Muscle of back (tissue), 3 donors: ENCODE measurements at regions not wholly inside any gene's neighbourhood (a gene's known extent, or its start where the extent isn't known, plus 50 kb on each side); places are given as distances from the start of the nearest gene placed in this dataset.
A peak's percentile ranks its signal among the peaks of the same experiment; 100 is the strongest.

Experiments
- DNase-seq, 3 donors: peaks; one replicate each; pipeline versions ENCODE4 v3.0.0 to v3.0.0-alpha.2; 2013

DNA sequence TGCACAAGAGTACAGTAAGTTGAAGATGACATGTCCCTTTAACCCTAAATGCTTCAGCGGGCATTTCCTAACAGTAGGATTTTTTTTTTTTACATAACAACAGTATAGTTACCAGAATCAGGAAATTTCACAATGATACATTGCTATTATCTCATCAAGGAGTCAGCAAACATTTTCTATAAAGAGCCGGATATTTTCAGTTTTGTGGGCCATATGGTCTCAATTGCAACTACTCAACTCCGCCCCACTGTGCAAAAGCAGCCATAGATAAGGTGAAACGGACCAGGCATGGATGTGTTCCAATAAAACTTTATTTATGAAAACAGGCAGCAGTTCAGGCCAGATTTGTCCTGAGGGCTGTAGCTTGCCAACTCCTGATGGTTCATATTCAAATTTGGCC lies 130.6 kb downstream of the SMAD6 start:
- peak in 1 of 3 donors; percentile 42 for DNase-seq

DNA sequence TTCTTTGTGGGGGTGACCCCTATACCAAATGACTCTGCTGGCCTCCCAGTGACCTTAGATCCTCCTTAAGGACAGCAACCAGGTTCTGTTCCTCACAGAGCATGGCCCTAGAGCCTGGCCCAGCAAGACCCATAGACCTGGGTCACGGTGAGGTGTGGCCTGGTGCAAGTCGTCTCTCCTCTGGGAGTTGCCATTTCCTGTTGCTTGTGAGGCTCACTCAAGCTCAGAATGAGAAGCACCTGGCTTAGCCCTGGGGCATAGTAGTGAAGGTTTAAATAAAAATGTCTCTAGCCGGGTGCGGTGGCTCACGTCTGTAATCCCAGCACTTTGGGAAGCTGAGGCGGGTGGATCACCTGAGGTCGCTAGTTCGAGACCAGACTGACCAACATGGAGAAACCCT lies 131.3 kb downstream of the SMAD6 start:
- DNase-seq, result no peak

DNA sequence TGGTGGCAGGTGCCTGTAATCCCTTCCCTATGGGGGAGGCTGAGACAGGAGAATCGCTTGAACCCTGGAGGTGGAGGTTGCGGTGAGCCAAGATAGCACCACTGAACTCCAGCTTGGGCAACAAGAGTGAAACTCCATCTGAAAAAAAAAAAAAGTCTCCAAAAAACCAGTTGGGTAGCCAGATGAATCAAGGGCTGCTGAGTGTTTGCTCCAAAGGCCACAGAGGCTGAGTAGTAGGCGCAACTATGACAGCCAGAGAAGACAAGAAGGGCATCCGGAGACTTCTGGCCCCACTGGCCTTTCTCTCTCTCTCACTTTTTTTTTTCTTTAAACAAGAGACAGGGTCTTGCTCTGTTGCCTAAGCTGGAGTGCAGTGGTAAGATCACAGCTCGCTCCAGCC lies 131.8 kb downstream of the SMAD6 start:
- DNase-seq, result no peak

DNA sequence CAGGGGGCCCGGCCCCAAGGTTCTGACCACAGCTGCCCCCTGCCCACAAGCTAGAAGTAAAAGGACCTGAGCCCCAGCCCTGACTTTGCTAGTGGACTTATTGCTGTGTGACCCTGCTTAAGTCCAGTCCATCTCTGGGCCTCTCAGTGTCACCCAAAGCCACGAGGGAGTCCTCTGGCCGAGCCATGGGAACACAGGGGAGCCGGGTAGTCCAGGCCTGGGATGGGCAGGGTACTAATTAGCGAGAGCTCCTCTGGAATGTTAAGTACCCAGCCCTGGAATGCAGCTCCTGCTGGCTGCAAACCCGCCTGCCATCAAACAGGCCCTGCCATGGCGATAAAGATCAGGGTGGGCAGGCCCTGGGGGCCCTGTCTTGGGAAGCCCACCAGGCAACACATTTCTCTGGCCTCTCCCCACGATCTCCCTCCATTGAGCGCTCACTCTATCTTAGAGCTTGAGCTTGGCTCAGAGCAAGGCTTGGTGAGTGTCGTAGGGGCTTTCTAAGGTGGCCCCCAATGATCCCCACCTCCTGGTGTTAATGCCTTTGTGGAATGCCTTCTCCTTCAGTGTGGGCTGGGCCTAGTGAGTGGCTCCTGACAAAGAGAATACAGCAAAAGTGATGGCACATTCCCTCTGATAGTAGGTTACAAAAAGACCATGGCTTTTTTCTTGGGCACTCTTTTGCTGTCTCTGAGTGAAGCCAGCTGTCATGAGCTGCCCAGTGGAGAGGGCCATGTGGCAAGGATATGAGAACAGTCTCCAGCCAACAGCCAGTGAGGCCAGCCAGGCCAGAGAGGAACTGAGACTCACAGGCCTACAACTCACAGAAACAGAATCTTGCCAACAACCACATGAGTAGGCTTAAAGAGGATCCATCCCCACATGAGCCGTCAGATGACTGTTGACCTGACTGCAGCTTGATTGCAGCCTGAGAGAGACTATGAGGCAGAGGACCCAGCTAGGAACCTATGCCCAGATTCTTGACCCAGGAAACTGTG lies 133.1 kb downstream of the SMAD6 start:
- no peak for DNase-seq

DNA sequence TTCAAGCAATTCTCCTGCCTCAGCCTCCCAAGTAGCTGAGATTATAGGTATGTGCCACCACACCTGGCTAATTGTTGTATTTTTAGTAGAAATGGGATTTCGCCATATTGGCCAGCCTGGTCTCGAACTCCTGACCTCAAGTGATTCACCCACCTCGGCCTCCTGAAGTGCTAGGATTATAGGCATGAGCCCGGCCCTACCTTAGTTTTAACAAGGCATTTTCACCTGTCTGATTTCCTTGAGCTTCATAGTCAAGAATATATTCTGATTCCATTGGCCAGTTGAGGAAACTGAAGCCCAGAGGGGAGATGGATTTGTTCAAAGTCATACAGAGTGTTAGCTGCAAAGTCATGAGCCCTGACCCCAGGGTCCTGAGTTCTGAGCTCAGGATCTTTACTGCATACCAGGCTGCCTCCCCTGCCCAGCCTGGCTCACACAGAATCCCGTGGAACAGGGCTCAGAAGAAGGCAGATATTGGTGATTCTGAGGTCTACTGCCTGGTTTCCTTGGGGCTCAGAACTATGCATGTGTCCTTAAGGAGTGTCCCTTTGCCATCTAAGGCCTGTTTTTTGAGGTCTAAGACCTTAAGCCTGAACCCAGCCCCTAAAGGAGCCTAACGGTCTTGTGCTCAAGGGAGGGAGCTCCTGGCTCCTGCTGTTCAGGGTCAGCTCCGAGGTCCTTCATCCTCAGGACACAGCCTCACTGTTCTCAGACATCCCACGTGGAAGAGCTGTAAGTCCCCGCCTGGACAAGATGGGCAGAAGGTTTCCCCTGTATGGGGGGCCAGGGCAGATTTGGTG lies 134.4 kb downstream of the SMAD6 start:
- no peak for DNase-seq

DNA sequence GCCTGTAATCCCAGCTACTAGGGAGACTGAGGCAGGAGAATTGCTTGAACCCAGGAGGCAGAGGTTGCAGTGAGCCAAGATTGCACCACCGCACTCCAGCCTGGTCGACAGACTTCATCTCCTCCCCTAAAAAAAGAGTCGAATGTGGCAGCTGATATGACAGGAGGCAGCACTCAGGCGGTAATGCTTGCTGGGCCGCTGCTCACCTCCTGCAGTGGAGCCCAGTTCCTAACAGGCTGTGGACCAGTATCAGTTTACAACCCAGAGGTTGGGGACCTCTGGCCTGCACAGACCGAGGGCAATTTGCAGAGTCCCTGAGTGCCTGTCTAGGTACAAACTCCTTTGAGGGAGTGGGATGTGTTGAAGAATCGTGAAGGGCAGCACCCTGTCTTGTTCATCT lies 136.2 kb downstream of the SMAD6 start:
- no peak for DNase-seq

DNA sequence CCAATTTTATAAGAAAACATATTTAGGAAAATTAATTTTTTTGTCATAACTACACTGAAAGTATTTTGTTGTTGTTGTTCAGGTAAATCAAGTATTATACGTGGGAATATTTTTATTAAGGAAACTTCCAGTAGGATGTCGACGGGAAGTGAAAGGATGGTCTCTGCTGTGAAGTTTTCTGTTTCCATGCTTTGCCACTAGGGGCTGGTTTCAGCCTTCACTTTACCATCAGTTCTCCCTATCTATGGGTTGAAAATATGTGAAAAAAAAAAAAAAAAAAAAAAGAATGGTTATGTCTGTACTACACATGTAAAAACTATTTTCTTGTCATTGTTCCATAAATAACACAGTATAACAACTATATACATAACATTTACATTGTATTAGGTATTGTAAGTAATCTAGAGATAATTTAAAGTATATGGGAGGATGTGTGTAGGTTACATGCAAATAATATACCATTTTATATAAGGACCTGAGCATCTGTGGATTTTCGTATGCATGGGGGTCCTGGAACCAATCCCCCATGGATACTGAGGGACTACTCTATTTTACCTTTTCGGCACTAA lies 136.7 kb downstream of the SMAD6 start:
- peak in 1 of 3 donors; percentile 63 for DNase-seq

DNA sequence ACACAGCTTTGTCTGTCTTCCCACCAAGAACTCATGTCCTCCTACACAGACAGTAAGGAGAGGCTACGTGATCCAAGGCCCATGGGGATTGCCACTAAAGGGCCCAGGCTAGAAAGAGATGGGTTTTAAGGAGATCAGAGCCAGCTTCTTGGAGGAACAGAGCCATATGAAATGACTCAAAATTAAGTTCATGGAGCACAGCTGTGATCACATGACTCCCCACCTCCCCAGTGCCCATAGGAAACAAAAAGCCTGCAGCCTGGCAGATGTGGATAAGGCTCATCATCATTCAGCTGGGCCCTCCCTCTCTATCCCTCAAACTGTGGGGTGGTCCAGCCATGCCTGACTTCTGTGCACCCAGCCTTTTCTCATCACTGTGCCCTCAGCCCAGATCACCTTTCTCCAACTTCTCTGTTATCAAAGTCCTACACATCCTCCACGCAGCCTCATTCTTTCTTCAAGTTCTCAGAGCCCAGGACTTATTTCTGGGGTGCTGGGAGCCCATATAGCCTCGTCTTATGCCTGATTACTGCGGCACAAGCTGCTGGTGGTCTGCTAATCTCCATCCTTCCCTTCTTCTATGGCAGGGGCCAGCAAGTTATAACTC lies 137.6 kb downstream of the SMAD6 start:
- DNase-seq, result peak in 1 of 3 donors; percentile 26

DNA sequence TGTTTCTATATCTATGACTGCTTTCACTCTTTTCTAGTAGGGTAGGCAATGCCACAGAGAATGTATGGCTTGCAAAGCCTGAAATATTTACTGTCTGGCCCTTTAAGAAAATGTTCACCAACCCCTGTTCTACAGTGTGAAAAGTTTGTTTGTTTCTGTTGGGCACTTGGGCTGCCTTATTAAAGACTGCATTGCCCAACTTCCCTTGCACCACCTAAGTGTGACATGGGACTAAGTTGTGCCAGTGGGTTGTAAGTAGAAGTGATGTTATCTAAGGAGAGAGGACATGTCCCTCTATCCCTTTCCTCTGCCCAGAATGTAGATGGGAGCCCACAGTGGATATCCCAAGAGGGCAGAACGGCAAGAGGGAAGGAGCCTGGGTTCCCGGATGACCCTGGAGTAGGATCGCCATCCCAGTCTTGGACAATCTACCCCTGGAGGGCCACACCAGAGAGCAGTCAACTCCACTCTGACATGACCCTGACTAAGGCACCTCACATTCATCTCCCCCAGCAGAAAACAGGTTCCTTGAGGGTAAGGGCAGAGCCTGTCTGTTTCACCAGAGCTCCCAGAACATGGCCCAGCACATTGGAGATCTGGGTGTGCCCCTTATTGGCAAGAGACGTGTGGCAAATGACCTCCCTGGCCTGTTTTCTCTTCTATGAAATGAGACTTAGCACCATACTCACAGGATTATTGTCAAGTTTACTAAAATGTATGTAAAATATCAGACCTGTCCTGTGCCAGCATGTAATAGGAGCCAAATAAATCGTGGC lies 138.8 kb downstream of the SMAD6 start:
- DNase-seq, result no peak

DNA sequence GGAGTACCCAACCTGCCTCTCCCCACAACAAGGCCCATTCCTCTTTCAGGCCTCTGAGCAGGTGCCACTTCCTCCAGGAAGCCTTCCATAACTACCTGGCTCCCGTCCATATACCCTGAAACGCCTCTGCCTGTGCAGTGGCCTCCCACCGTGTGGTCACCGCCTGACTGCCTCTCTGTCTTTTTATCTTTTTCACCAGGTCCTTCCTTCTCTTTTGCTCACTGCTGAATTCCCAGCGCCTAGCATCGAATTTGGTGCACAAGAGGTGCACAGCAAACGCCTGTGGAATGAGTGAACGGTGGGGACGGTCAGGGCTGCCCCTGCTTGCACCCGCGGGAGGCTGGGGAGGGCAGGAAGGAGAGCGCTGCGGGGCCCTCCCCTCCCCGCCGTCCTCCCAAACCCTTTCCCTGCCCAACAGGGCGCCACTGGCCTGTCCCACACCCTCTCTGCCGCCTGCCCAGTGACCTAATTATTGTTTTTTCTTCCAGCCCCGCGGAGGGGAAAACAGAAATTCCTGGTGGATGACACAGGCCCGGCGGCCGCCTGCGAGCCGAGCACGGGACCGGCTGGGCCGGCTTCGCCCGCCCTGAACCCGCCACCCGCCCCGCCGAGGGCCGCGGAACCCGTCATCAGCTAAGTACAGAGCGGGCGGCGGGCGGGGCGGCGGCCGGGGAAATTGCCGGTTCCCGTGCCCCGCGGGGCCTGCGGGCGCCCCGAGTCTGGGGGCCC lies 140.1 kb downstream of the SMAD6 start:
- peak; percentile 78 to 91 (median 87) for DNase-seq

DNA sequence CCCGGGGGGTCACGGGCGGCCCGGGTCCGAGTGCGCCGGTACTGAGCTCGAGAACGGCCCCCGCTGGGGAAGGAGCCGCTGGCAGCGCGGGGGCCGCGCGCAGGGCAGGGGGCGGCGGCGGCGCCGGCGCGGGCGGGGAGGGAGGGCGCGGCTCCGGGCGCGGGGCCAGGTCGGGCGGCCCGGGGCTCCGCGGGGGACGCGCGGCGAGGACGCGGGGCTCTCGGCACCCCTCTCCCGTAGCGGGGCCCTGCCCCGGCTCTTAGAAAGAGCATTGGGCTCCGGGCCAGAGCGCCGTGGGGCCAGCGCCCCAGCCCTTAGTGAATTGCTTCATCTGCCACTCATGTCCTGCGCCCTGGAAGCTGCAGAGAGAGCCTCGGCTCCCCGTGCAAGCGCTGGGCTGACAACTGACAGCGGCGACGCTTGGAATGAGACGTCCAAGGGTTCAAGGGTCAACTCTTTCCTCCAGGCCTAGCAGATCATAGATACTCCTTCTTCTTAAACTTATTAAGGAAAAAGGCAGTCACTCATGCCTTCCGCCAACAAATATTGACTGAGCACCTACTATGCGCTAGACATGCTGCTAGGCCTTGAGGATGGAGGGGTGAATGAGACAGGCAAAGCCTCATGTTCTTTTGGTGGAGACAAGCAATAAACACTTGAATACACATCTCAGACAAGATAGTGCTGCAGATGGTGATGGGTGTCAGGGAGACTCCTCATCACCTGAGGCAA lies 140.8 kb downstream of the SMAD6 start:
- peak in 2 of 3 donors; percentile 49 to 84 for DNase-seq

DNA sequence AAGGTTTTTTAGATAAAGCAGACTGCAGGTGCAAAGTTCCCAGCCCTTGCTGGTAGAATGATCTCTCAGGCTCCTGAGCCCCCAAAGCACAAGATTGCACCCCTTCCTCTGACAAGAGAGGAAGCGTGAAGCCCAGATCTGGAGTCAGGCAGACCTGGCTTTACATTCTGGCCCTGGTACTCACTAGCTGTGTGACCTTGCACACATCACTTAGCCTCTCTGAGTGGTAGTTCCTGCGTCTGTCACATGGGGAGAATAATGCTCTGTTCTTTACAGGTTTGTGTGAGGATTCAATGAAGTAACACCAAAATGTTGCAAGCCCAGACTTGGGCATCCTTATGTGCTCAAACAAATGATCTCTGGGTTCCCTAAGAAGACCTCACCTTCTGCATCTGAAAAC lies 141.5 kb downstream of the SMAD6 start:
- DNase-seq, result no peak

DNA sequence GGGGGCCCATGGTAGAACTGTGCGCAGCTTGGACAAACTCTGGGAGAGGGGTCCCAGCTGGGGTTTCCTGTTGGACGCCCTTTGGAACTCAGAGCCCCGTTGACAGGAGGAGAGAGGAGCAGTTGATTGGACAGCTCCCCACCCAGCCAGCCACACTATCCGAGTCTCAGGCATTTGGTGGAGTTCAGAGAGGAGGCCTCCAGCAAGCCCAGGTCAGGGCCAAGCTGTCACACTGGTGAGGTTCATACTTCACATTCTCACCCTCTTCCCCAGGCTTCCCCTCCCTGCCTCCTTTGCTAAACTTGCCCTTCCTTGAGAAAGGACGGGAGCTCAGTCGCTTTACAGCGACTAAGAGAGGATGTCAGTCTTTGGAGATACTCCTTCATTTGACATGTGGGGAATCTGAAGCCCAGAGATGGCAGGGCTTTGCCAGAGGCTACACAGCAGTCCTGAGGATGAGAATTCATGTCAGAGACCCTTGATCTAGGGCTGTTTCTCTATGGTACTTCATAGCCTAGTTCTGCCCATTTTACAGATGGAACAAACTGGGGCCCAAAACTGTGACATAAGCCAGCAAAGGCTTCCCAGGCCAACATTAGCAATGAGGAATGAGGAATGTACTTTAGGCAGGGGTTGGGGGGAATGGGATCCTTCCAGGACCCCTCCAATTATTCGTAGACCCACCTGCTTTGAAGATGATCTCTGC lies 142.2 kb downstream of the SMAD6 start:
- no peak for DNase-seq

DNA sequence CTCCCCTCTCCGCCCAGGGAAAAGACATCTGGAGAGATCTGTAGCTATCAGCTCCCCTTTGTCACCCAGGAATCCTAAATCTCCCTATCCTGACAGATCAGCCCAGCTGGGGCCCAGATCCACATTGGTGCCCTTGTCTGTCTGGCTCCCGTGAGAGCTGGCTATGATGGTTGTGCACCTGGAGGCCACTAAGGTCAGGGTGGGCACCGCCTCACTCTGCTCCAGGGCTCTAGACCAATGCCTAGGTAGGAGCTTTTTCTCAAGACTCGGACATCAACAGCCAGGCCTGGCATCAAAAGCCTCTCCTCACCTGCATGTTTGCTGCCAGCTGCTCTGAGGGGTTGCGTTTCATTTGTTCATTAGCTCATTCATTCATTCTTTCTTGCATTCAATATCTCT lies 142.7 kb downstream of the SMAD6 start:
- no peak for DNase-seq

DNA sequence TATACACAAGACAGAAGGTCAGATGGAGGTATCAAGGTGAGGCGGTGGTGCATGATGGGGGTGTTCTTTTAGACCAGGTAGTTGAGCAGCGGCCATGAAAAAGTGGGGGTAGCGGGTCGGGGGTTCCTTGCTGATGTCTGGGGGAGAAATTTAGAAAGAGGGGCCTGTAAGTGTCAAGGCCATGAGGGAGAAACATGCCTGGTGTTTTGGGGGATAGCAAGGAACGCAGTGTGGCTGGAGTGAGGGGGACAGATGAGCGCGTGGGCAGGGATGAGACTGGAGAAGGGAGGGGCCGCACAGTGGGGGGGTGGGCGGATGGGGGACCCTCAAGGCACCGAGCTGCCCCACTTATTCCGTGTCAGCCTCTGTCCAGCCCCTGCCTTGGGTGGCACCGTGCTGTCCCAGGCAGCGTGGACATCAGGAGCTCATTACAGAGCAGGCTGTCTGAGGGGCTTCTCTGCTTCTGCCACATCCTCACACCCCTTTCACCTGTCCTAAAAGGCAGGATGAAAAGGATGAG lies 143.3 kb downstream of the SMAD6 start:
- no peak for DNase-seq

DNA sequence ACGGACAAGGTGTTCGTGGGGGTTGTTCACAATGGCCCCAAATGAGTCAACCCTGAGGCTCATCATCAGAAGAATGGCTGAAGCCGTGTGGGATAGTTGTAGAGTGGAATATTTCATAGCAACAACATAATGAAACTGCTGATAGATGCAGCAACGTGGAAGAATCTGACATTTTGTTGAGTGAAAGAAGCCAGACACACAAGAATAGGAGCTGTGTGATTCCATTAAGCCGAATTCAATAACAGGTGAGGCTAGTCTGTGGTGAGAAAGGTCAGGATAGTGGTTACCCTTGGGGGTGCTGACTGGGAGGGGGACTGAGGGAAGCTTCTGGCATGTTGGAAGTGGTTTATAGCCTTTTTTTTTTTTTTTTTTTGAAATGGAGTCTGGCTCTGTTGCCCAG lies 144.0 kb downstream of the SMAD6 start:
- DNase-seq, result no peak

DNA sequence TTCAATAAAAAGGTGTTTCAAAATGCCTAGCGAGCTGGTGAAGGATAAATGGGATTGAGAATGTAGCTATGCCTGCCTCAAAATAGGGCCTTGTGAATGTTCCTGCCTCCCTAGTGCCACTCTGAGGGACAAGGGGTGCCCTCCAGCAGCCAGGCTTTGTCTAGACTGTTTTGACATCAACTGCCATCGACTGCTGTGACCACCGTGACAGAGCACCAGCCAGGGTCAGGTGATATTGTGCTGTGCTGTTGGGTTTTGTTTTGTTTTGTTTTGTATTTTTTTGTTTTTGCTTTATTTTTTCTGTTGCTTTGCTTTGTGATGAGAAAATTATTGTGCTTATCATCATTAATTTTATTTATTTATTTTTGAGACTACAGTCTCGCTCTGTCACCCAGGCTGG lies 144.8 kb downstream of the SMAD6 start:
- no peak for DNase-seq

DNA sequence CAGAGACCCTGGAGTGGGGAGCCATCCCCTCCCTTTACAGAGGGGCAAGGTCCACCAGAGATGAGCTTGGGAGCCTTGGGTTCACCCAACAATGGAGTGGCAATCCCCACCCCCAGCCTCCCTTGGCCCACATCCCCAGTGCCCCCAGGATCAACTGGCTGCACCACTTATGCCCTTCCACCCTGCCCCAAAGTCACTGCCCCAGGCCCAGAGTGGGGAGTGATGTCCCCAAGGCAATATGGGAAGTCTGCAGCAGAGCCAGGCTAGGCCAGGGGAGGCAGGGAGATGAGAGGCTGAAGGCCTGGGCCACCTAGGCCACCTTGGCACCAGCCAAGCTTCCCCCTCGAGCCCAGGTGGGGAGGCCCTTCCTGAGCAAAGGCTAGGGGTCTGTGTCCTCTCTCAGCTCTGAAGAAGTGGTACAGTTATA lies 145.5 kb downstream of the SMAD6 start:
- DNase-seq, result no peak

DNA sequence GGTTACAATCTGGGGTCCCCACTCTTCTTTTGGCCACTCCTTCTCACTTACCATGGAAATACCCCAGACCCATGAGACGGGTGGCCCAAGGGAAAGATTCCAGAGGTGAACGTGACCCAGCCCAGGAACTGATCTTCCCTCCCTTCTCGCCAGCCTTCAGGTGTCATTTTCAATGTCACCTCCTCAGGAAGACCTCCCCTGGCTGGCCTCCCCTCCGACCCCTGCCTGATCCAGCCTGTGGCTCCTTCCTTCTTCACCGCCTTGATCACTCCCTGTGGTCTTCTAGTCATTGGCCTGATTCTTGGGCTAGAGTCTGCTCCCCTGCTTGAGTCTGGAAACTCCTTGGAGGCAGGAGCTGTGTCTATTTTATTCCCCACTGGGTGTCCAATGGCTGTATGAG lies 146.1 kb downstream of the SMAD6 start:
- DNase-seq, result no peak
